HG03520 (cell line): ENCODE measurements at regions not wholly inside any gene's neighbourhood (a gene's known extent, or its start where the extent isn't known, plus 50 kb on each side); places are given as distances from the start of the nearest gene placed in this dataset.

Source experiments
- ATAC-seq: cut with Tn5 transposase; IDR thresholded peaks from one replicate; pipeline ENCODE4 v1.9.1; 2021; ENCODE audit warnings: mild to moderate bottlenecking, moderate library complexity; ENCODE audit not compliant: unreplicated experiment

- no peak for ATAC-seq
Observed at GRCh38 chr15:77541421-77542181, 91.1 kb downstream of the LINGO1 start.

- no peak for ATAC-seq
Observed at GRCh38 chr15:77540312-77541060, 92.2 kb downstream of the LINGO1 start.

GRCh38 chr15:77538793-77539497 lies 93.8 kb downstream of the LINGO1 start:
- ATAC-seq = no peak

- ATAC-seq = peak; percentile 58
Observed at GRCh38 chr15:77538027-77538451, 94.7 kb downstream of the LINGO1 start.

- ATAC-seq = no peak
Observed at GRCh38 chr15:77537006-77537405, 95.7 kb downstream of the LINGO1 start.

- ATAC-seq = no peak
Observed at GRCh38 chr15:77535845-77536244, 96.9 kb downstream of the LINGO1 start.
